Breast epithelium (tissue), 4 donors: ENCODE measurements at regions not wholly inside any gene's neighbourhood (a gene's known extent, or its start where the extent isn't known, plus 50 kb on each side); places are given as distances from the start of the nearest gene placed in this dataset.

ENCODE experiments used
- DNase-seq, 2 donors: peaks; one replicate each; pipeline ENCODE4 v3.0.0-alpha.2; 2019; ENCODE audit warnings: low spot score in 2 of 2
- H3K27ac ChIP-seq, 2 donors: fragments of 200-600 bp; sonication (generic) in 1 of 2; one replicate each; pipeline ENCODE4 v1.5.1; 2016 to 2019; ENCODE audit warnings: mild to moderate bottlenecking in 1 of 2
- H3K27me3 ChIP-seq, 2 donors: fragments of 200-600 bp; sonication (generic) in 1 of 2; one replicate each; pipeline versions ENCODE4 v1.5.1 to v1.6.0; 2017 to 2019; ENCODE audit warnings: control low read depth in 1 of 2, mild to moderate bottlenecking in 1 of 2
- H3K36me3 ChIP-seq: fragments of 200-600 bp; one replicate; pipeline ENCODE4 v1.5.1; 2019
- H3K4me1 ChIP-seq, 2 donors: fragments of 200-600 bp; sonication (generic); one replicate each; pipeline ENCODE4 v1.5.1; 2016 to 2019; ENCODE audit warnings: control low read depth in 1 of 2
- H3K4me3 ChIP-seq, 3 donors: fragments of 200-600 bp; sonication (generic); 1 replicate in 2 of 3; 2 replicates in 1 of 3; pipeline ENCODE4 v1.5.1; 2016 to 2019; ENCODE audit warnings: mild to moderate bottlenecking in 3 of 3, moderate library complexity in 2 of 3
- H3K9me3 ChIP-seq, 2 donors: fragments of 200-600 bp; sonication (generic) in 1 of 2; one replicate each; pipeline ENCODE4 v1.5.1; 2016 to 2019; ENCODE audit warnings: control low read depth in 1 of 2
- POLR2A ChIP-seq: fragments of 450-650 bp; IDR thresholded peaks from one replicate; pipeline ENCODE4 v1.6.1; 2016; ENCODE audit warnings: antibody characterized with exemption, mild to moderate bottlenecking, moderate library complexity
- POLR2AphosphoS5 ChIP-seq, 3 donors: sonication (generic); formaldehyde crosslinking; IDR thresholded peaks; one replicate each; pipeline ENCODE4 v1.6.1; 2017; ENCODE audit warnings: antibody characterized with exemption in 3 of 3
- intact Hi-C: fragments of 100-400 bp; cut with DNase I; formaldehyde crosslinking; loops from one replicate; pipeline ENCODE4 v1.15.1; 2023; ENCODE audit warnings: low total_unique reads
- TF ChIP-seq, protein P1 (sequence below), 3 donors: fragments of 450-650 bp; IDR thresholded peaks; one replicate each; pipeline ENCODE4 v1.5.1; 2016 to 2017; ENCODE audit warnings: antibody characterized with exemption in 3 of 3, mild to moderate bottlenecking in 3 of 3, moderate library complexity in 3 of 3

DNA sequence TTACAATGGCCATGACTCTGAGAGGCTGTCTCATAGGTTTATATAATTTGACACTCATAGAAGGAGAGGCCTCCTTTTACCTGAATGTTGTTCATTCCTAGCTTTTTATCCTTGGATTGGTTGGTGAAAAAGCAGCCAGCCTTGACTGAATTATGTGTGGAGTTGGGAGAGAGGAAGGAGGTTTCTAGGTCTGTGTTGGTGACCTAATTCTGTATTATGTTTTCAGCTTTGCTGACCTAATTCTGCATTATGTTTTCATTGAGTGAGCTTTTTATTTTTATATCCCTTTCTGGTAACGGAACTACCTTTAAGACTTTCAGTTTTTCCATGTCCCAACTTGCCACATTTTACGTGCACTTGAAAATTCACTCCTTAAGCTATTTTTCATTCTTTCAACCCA, 59.1 kb upstream of the RNF144B start:
- DNase-seq, result no peak
- H3K4me1 ChIP-seq, result no peaks in the 10 kb centered on the region
- intact Hi-C loops, result loop anchor here (5.0 kb wide), 1 partner anchor 174 kb away; no protein-coding TSS in a partner anchor
- no peak for TF ChIP-seq POLR2AphosphoS5 (IDR thresholded peaks at IDR 0.05)
- no peak for TF ChIP-seq POLR2A
- TF ChIP-seq, protein P1, sequence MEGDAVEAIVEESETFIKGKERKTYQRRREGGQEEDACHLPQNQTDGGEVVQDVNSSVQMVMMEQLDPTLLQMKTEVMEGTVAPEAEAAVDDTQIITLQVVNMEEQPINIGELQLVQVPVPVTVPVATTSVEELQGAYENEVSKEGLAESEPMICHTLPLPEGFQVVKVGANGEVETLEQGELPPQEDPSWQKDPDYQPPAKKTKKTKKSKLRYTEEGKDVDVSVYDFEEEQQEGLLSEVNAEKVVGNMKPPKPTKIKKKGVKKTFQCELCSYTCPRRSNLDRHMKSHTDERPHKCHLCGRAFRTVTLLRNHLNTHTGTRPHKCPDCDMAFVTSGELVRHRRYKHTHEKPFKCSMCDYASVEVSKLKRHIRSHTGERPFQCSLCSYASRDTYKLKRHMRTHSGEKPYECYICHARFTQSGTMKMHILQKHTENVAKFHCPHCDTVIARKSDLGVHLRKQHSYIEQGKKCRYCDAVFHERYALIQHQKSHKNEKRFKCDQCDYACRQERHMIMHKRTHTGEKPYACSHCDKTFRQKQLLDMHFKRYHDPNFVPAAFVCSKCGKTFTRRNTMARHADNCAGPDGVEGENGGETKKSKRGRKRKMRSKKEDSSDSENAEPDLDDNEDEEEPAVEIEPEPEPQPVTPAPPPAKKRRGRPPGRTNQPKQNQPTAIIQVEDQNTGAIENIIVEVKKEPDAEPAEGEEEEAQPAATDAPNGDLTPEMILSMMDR (IDR thresholded peaks at IDR 0.05), result no peak
- H3K36me3 ChIP-seq, result no peaks in the 10 kb centered on the region
- H3K9me3 ChIP-seq, result no peaks in the 10 kb centered on the region
- H3K27ac ChIP-seq, result peak overlapping the region in 1 of 2 donors; percentile 68
- H3K4me3 ChIP-seq, result no peak overlapping the region
- H3K27me3 ChIP-seq, result no peaks in the 10 kb centered on the region

DNA sequence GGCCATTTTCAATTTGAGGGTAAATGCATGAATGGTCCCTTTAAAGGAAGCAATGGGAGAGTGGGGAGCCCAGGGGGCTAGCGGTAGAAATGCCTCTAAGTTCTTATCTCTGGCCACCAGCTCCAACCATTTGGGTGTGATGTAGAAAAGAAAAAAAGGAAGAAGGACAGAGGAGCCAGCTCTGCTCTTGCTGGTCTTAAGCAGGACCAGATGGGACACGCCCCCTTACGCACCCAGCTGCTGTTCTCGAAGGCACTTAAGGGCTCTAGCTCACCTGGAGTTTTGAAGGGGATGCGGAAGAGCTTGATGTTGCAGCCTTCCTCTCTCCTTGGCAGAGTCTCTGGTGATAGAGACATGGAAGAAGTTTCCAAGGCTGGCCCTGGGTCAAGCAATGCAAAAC, 59.5 kb upstream of the RNF144B start:
- Histone ChIP-seq H3K27ac (peak overlapping the region in 1 of 2 donors; percentile 68), H3K4me3 (no peak overlapping the region), H3K27me3 (no peaks in the 10 kb centered on the region), H3K9me3 (no peaks in the 10 kb centered on the region), H3K36me3 (no peaks in the 10 kb centered on the region), H3K4me1 (no peaks in the 10 kb centered on the region)
- DNase-seq, result no peak
- TF ChIP-seq, protein P1 (IDR thresholded peaks at IDR 0.05), result no peak
- TF ChIP-seq POLR2AphosphoS5 (IDR thresholded peaks at IDR 0.05), result no peak
- intact Hi-C loops, result loop anchor here (5.0 kb wide), 1 partner anchor 175 kb away; no protein-coding TSS in a partner anchor

DNA sequence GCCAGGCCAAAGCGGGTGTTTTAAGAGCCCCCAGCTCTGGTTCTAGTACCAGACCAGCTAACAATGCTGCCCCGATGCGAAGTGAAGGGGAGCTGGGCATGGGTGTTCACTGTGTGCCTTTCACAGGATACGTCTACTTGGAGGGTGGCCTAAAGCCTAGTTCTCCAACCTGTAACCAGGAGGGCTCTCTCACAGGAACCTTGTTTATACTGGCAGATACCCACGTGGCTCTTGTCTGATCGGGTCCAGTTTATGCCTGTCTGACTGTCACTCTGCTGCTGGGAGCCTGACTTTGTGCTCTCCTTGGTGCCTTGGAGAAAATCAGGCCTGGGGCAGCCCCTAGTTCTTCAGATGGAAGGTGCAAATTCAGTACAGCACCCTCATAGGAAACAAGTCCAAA, 60.2 kb upstream of the RNF144B start:
- TF ChIP-seq POLR2A (no peak), POLR2AphosphoS5 (IDR thresholded peaks at IDR 0.05) (no peak)
- TF ChIP-seq, protein P1 (IDR thresholded peaks at IDR 0.05), result no peak

DNA sequence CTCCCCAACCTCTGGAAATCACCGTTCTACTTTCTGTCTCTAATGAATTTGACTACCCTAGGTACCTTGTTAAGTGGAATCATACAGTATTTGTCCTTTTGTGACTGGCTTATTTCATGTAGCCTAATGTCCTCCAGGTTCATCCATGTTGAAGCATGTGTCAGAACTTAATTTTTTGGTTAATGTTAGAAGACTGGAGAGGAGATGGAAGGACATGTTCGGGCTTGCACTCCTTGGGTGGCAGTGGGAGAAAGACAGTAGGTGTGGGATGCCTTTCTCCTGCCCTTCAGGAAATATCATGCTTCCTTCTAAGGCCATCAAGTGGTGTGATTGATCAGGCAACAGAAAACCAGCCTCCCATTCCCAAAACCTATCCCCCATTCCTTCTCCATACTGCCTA, 61.1 kb upstream of the RNF144B start:
- no peak for DNase-seq
- H3K36me3 ChIP-seq, result no peaks in the 10 kb centered on the region
- H3K4me3 ChIP-seq, result no peak overlapping the region
- no peaks in the 10 kb centered on the region for H3K4me1 ChIP-seq
- H3K27ac ChIP-seq, result no peak overlapping the region
- intact Hi-C loops, result loop anchor here (5.0 kb wide), 1 partner anchor 176 kb away; no protein-coding TSS in a partner anchor
- no peaks in the 10 kb centered on the region for H3K9me3 ChIP-seq
- no peaks in the 10 kb centered on the region for H3K27me3 ChIP-seq
- no peak for TF ChIP-seq POLR2A
- no peak for TF ChIP-seq POLR2AphosphoS5 (IDR thresholded peaks at IDR 0.05)
- TF ChIP-seq, protein P1 (IDR thresholded peaks at IDR 0.05), result no peak

More for the DNA sequence above, 60.2 kb upstream of the RNF144B start:
- peak overlapping the region in 1 of 2 donors; percentile 48 for H3K27ac ChIP-seq
- H3K4me1 ChIP-seq, result no peaks in the 10 kb centered on the region
- H3K4me3 ChIP-seq, result no peak overlapping the region
- H3K9me3 ChIP-seq, result no peaks in the 10 kb centered on the region
- intact Hi-C loops, result loop anchor here (5.0 kb wide), 1 partner anchor 175 kb away; no protein-coding TSS in a partner anchor
- no peaks in the 10 kb centered on the region for H3K27me3 ChIP-seq
- no peak for DNase-seq
- H3K36me3 ChIP-seq, result no peaks in the 10 kb centered on the region

DNA sequence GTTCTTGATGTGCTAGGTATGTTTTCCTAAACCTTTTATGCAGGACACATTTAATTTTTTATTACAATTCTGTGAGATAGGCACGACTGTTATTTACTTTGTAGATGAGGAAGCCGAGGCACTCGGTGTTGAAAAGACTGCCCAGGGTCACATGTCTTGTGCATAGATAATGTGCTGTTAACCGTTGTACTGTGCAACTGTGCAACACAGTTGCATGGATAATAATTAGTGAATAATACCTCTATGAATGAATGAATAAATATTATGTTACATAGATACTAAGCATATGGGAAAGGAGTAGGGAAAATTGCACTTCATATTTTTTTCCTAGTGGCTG, 60.3 kb upstream of the DEK start:
- intact Hi-C loops, result loop anchor here (5.0 kb wide), 1 partner anchor 178 kb away; no protein-coding TSS in a partner anchor
- Histone ChIP-seq H3K4me3 (no peak overlapping the region), H3K4me1 (no peaks in the 10 kb centered on the region), H3K27ac (no peak overlapping the region), H3K36me3 (no peaks in the 10 kb centered on the region), H3K9me3 (no peaks in the 10 kb centered on the region), H3K27me3 (no peaks in the 10 kb centered on the region)
- no peak for DNase-seq
- TF ChIP-seq POLR2A (no peak), POLR2AphosphoS5 (IDR thresholded peaks at IDR 0.05) (no peak)
